ENCODE measurements at regions not wholly inside any gene's neighbourhood (a gene's known extent, or its start where the extent isn't known, plus 50 kb on each side); places are given as distances from the start of the nearest gene placed in this dataset.

DNA sequence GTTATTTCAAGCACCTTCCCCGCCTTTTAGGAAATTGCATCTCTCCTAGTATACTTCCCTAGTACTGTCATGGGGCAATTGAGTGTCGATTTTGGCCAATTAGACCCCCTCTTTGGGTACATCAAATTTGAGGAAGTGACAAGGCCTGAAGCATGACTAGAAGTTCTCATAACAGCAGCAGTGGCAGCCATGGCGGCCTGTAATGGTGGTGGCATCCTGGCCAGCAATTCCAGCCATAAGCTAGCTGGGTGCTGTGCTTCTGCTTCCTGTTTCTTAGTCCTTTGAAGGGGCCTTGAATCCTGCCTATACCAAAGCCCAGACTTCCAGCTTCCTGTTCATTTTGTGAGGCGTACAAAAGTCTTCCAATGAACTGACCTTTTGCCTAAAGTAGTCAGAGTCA, 523.1 kb downstream of the PLCL1 start:
- TF ChIP-seq GATA2 (IDR thresholded peaks at IDR 0.05; ENCODE audit: insufficient read depth, insufficient read length, low read depth, low read length) (no peak), JUN (IDR thresholded peaks at IDR 0.05; ENCODE audit: borderline replicate concordance, insufficient read depth, insufficient read length, low read depth) (no peak), MYC (IDR thresholded peaks at IDR 0.05; ENCODE audit: low read depth, low read length) (no peak), EZH2 (IDR thresholded peaks at IDR 0.05; ENCODE audit: borderline replicate concordance, low read depth, low read length, severe bottlenecking) (no peak), CTCF (IDR thresholded peaks at IDR 0.05; ENCODE audit: extremely low read depth in 1 of 2, insufficient read depth in 1 of 2, low read depth in 1 of 2, low read length in 2 of 2) (no peak), POLR2AphosphoS5 (IDR thresholded peaks at IDR 0.05; ENCODE audit: insufficient read depth, low read depth, low read length) (no peak), FOS (IDR thresholded peaks at IDR 0.05; ENCODE audit: borderline replicate concordance, insufficient read depth, low read length) (no peak)
- TF ChIP-seq, protein P1, sequence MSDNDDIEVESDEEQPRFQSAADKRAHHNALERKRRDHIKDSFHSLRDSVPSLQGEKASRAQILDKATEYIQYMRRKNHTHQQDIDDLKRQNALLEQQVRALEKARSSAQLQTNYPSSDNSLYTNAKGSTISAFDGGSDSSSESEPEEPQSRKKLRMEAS (IDR thresholded peaks at IDR 0.05; ENCODE audit: insufficient read depth, insufficient read length), result no peak
- FAIRE-seq, result no peak
- H3K4me2 ChIP-seq (ENCODE audit: insufficient read depth, low read length), result no peak overlapping the region
- CTCF ChIA-PET, result interaction anchor here (1.9 kb wide), 1 partner anchor 13 kb away, joined by 7 read pairs; no protein-coding TSS in a partner anchor
- intact Hi-C loops (cut with micrococcal nuclease) (no loop called here), dilution Hi-C loops (cut with MboI; ENCODE audit: extremely low pct_ligation_motif_present, low sequenced_read_pairs) (no loop called here)
- DNase-seq (ENCODE audit: low read depth, low spot score), result no peak
- no peaks in the 10 kb centered on the region for H3K79me2 ChIP-seq (ENCODE audit: control insufficient read depth, insufficient read depth, low read length)
- no peaks in the 10 kb centered on the region for H4K20me1 ChIP-seq (replicated peaks; ENCODE audit: control insufficient read depth, extremely low read depth, insufficient read depth, low read length)
- H3K9ac ChIP-seq (replicated peaks; ENCODE audit: extremely low read depth, insufficient read depth, low read length), result no peak overlapping the region
- no peak overlapping the region for H3K27ac ChIP-seq (ENCODE audit: insufficient read depth, low read depth, low read length)
- no peak overlapping the region for H3K4me3 ChIP-seq (replicated peaks in 1 of 3; ENCODE audit: insufficient read depth in 1 of 3, low read depth in 1 of 3, low read length in 3 of 3)
- H3K27me3 ChIP-seq (ENCODE audit: control insufficient read depth in 2 of 2, insufficient read depth in 2 of 2, low read length in 2 of 2), result no peaks in the 10 kb centered on the region
- H3K9me3 ChIP-seq (replicated peaks; ENCODE audit: control insufficient read depth, insufficient read depth, low read length), result no peaks in the 10 kb centered on the region
- H3K9me1 ChIP-seq (replicated peaks; ENCODE audit: control insufficient read depth, extremely low read depth, insufficient read depth, low read length), result no peaks in the 10 kb centered on the region
- H3K36me3 ChIP-seq (ENCODE audit: control insufficient read depth in 2 of 2, extremely low read depth in 1 of 2, insufficient read depth in 2 of 2, low read length in 2 of 2), result no peaks in the 10 kb centered on the region
- no TSS peak for BruUV-seq (replicated peaks)
- no peaks in the 10 kb centered on the region for H3K4me1 ChIP-seq (ENCODE audit: control insufficient read depth, extremely low read depth, insufficient read depth, low read length)
- POLR2A ChIA-PET, result no interaction called here
- no peak overlapping the region for H2AFZ ChIP-seq (ENCODE audit: low read depth, low read length)
